EL (cell line): ENCODE measurements at regions not wholly inside any gene's neighbourhood (a gene's known extent, or its start where the extent isn't known, plus 50 kb on each side); places are given as distances from the start of the nearest gene placed in this dataset.

Experiments
- DNase-seq: peaks from one replicate; pipeline ENCODE4 v3.0.0-alpha.2; 2016

- DNase-seq, result no peak
Observed at GRCh38 chr10:118173296-118173695, 126.6 kb upstream of the RAB11FIP2 start.

- no peak for DNase-seq
Observed at GRCh38 chr10:118171861-118172260, 125.1 kb upstream of the RAB11FIP2 start.

DNA sequence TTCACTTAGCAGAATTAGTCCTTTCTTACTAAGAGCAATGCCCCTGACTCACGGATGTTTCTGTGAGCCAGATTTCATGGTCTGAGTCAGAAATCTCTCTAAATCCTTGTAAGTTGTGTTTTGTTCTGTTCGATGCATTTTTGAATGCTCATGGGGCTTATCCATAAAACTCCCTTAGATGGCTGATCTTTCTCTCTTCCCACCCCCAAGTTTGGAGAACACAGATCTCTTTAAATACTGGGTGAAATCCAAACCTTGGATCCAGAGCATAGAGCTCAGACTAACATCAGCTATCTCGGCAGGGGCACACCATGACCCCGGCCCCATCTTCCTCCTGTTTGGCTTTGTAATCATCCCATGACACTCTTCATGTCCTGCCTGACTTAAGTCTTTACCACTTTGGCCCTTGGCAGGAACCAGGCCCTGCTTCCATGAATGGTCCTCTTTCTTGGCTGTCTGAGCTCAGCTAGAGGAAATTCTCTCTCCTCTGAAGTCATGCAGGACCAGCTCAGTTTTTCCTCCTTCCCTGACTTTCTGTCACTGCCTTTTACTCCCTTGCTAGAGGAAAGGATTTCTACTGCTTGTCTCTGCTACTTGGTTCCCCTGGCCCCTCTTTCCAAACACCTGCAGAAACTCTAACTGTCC is 120.4 kb upstream of the RAB11FIP2 start:
- DNase-seq, result no peak

DNA sequence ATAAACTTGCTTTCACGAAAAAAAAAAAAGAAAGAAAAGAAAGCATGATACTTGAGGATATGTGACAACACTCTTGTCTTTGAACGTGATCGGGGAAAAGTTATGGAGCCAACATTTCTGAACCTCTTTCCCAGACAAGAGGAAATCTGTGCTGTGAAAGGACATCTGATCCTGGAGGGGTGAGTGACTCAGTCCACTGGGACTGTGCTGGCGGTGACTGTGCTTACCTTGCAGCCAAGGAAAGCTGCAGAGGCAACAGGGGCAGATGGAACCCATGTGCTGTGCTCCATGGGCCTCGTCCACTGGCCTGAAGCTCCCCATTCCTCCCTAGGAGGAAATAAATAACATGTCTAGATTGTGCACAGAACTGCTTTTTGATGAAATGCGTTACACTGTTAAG is 116.5 kb upstream of the RAB11FIP2 start:
- DNase-seq, result no peak

DNA sequence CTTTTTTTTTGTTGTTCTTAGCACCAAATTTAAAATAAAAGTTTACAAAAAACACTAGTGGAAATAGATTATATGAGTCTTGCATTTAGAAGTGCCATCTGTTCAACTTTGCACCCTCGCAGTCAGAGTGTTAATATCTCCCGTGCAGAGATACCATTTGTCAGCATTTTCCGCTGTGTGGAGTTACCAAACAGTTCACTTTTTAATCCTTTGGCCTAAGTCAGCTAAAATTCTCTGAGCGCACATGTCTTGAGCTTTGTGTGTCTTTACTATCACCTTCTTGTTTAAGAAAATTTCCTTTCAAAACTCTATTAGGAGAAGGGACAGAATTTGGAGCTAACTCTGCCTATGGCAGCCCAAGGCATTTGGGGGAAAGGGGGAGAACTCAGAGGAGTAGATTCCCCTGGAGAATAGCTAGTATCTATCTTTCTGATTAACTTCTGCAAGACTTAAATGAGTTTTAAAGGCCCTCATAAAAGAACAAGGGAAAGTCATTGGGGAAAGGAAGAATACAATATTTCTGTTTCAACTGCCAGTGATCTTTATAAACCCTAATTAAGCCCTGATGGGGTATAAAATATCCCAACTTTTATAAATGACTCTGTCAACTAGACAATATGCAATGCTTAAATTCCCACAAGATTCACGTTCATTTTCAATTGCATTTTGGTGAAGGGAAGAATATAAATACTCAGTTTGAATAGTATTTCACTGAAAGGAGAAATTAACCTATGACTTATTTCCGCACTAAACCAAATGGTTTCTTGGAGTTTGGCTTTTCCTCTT is 114.9 kb upstream of the RAB11FIP2 start:
- no peak for DNase-seq

- no peak for DNase-seq
Observed at GRCh38 chr10:118153287-118153686, 106.5 kb upstream of the RAB11FIP2 start.

DNA sequence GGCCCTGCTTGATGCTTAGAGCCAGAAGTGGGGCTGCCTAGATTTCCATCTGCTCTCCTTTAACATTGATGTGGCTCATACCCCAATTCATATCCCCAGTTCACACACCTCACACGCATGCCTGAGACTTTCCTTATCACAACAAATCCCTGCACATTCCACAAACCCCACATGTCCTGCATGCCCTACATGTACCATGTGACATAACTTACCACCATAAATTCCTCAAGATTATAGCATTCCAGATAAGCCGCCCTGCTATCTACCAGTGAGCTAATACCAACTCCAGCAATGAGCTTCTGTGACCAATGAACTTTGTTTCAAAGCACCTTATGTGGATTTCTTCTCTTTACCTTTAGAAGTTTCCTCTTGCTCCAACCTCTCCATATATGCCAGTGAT is 104.7 kb upstream of the RAB11FIP2 start:
- DNase-seq, result no peak

- DNase-seq, result no peak
Observed at GRCh38 chr10:118148247-118148646, 101.5 kb upstream of the RAB11FIP2 start.

DNA sequence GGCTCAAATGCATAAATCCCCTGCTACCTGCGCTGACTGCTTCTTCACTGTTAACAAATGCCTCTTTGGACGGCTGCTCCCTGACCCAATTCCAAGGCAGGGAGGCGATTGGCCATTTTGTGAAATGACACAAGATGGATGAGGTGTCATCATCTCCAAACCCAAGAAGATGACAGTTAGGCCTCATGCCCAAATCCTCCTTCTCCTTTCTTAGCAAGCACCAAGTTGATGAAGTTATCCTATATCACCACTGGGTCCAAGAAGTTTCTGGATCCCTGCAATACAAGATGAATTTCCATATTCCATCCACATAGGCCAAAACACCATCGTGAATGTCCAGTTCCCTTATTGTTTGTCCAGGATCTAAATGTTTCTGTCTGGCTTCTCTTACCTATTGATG is 98.5 kb upstream of the RAB11FIP2 start:
- DNase-seq, result no peak

- DNase-seq, result no peak
Observed at GRCh38 chr10:118141471-118141870, 94.7 kb upstream of the RAB11FIP2 start.

DNA sequence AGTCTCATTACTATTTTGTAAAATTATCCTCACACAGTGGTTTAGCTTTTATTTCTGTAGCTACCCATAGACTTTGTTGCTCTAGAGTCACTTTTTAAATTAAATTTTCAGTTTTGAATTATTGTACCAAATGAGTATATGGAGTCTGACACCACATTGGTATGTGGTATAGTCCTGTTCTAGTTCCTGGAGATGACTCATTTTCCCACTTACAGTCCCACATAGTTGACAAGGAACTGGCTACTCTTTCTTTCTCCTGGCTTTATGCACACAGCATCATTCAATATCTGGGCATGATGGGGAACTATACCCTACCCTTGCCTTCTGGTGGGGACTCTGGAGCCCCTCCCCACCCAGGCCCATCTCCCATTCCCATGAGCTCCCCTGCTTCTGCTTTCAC is 92.6 kb upstream of the RAB11FIP2 start:
- DNase-seq, result peak; percentile 7

DNA sequence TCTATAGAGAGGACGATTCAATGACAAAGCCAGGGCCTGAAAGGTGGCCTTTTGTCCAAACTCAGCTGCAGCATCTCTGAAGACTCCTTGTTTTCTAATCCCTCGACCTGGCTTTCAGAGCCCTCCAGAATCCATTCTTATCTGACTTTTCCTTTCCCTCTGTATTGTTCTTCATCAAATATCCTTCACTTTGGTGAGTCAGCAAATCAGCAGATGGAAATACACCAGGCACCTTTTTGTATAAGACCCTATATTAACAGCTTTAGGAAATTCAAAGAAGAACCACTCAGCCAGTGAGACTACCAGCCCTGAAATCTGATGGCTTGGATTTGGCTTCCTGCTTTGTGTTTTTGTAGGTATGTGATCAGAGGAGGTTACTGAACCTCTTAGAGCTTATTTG is 81.9 kb upstream of the RAB11FIP2 start:
- no peak for DNase-seq

- DNase-seq, result no peak
Observed at GRCh38 chr10:118118716-118119115, 72.0 kb upstream of the RAB11FIP2 start.

DNA sequence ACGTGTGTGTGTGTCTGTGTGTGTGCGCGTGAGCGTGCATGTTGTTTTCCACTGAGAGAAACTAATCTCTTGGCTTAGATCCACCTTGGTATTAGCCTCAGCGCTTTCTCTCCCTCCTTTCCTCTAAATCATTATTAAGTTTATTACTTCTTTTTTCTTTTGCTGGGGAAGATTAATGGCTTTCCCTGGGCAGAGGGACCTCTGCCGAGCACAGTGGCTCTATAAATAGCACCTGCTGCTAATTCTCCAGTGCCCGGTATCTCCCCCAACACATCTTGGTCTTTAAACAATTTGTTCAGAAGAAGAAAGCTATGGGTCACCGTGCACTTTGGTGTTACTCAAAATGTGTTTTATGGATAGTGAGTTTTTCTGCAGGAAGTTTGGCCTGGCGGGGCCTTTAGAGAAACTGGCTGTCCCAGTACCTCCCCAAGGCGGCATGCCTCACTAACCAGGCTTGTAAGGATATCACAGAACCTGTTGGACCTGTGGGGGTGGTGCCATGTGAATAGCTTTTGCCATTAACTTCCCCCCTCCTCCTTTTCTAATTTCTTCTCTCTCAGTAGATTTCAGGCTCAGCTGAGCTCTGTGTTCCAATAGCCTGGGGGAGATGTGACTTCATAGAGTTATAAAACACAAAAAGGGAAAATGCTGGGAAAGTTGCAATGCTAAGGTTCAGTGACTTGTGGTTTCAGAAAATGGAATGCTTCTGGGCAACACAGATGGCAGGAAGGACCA is 70.1 kb upstream of the RAB11FIP2 start:
- DNase-seq, result no peak

- no peak for DNase-seq
Observed at GRCh38 chr10:118116362-118116714, 69.6 kb upstream of the RAB11FIP2 start.

DNA sequence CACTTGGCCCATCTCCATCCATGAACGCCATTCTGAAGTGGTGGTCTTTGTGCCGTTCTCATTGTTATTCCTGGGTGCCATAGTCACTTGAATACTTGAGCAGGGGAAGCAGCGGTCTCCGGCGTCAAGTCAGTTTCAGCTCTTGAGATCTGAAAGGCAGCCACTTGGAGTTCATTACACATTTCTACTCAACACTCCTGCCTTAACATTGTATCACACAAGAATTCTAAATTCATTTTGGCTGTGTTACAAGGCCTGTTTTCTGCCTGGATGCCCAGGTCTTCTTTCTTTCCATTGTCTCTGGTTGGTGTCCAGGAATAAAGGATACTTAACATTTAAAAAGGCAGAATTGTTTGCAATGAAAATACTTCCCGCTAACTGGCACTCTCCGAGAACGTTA is 69.0 kb upstream of the RAB11FIP2 start:
- no peak for DNase-seq

GRCh38 chr10:118114992-118115391 is 68.3 kb upstream of the RAB11FIP2 start:
- no peak for DNase-seq

GRCh38 chr10:118112543-118113125 is 65.9 kb upstream of the RAB11FIP2 start:
- no peak for DNase-seq

- DNase-seq, result no peak
Observed at GRCh38 chr10:118110750-118111149, 64.0 kb upstream of the RAB11FIP2 start.

DNA sequence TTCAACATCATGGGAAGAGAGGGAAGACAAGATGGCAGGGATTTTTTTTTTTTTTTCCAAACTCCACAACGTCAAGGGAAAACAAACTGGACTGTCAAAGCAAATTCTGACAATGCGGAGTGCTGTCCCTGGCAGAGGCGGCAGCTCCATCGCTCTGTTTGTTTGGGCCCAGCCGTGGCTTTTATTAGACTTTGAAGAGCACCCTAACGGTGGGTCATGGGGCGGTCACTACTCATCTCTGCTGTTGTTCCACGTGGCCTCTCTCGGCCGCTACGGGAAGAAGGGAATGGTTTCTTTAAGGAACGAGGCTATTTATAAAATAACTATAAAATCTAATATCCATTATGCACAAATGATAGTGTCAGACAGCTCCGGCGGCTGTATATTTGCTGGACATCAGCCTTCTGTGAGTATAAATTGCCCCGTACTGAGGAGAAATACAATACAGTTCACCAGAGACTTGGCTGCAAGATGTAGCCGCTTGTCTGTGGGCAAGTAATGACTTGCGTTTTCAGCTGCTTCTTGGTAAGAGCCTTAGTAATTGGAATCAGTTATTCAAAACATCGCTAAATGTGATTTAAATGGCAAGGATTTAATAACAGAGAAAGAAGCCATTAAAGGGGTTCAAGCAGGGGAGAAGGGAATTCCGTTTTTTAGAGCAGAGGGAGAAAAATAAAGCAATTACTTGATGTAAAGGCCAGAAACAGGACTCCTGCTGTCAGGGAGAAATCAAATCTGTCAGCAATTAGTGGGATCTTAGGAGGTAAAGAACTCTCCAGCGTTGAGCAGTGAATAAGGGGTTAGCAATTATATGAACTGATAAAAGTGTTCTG is 61.7 kb upstream of the RAB11FIP2 start:
- no peak for DNase-seq

DNA sequence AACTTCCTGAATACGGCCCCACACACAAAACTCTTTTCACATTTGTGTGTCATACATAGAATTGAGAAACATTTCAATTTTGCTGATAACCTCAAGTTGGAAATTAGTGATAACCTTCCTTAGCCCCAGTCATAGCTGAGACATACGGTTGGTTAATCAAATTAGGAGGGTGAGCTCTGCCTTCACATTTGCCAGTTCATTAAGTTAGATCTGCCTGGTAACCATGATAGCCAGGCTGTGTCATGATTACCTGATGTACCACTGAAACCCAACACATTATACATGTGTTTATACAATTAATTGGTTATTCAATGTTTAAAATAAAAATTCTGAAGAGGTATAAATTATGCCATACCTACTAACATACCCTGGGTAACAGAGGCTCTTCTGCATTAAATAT is 60.8 kb upstream of the RAB11FIP2 start:
- DNase-seq, result no peak

DNA sequence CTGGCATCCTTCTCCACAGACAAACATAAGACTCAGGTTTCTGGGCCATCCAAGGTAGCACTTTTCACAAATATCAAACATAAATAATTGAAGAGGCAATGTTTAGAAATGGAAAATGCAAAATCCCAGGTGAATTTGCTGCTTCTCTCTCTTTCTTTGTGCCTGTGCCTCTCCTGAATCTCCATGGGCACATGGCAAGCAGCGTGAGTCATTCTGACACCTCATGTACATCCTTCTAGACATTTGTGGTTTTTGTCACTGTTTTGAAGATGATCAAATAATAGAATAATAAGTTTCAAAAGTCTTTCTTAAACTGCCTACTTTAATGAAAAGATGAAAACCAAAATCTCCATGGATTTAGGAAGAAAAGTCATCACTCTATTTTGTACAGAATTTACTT is 60.3 kb upstream of the RAB11FIP2 start:
- no peak for DNase-seq

DNA sequence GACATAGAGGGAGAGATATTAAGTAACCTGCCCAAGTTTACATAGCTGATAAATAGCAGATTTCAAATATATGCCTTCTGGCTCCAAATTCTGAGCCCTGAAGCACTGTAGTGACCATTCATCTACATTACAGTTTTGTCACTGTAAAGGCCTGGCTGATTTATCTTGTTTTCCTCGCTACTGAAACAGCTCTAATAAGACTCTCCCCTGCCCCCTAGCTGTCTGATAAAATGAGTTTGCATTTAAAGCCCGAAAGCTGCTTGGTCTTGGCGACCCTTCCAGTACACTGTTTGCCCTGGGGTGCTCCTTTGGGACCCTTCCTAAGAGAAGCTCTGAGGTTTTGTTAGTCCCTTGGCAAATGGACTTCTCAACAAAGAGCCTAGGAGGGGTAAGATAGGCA is 59.7 kb upstream of the RAB11FIP2 start:
- DNase-seq, result peak; percentile 16
